CD4-positive, alpha-beta T cell treated with Interleukin-17A for 1 hour (primary cell): ENCODE measurements at regions not wholly inside any gene's neighbourhood (a gene's known extent, or its start where the extent isn't known, plus 50 kb on each side); places are given as distances from the start of the nearest gene placed in this dataset.
"Not testable (repeated sequence)": the region's sequence is repeated elsewhere in the genome, so short reads cannot be mapped to it uniquely, and the experiment has no call there.

ENCODE experiments used
- DNase-seq: peaks from one replicate; pipeline ENCODE4 v3.0.0-alpha.2; 2020

DNA sequence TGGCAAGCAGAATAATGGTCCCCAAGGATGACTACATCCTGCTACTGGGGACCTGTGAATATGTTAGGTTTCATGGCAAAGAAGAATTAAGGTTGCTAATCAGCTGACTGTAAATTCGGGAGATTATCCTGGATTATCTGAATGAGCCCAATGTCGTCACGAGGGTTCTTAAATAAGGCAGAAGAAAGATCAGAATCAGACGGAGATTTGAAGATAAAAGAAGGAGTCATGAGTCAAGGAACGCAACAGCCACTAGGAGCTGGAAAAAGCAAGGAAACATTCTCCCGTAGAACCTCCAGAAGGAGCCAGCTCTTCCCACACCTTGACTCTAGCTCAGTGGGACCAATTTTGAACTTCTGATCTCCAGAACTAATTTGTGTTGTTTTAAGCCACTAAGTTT lies 82.9 kb upstream of the APBB1IP start:
- DNase-seq: no peak

DNA sequence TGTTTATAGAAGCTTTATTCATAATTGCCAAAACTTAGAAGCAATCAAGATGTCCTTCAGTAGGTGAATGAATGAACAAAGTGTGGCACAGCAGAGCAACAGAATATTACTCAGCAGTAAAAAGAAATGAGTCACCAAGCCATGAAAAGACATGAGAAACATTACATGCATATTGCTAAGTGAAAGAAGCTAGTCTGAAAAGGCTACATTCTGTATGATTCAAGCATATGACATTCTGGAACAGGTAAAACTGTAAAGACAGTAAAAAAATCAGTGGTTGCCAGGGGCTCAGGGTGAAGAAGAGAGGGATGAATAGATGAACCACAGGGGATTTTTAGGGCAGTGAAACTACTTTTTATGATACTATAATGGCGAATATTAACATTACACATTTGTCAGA lies 80.9 kb upstream of the APBB1IP start:
- no peak for DNase-seq

DNA sequence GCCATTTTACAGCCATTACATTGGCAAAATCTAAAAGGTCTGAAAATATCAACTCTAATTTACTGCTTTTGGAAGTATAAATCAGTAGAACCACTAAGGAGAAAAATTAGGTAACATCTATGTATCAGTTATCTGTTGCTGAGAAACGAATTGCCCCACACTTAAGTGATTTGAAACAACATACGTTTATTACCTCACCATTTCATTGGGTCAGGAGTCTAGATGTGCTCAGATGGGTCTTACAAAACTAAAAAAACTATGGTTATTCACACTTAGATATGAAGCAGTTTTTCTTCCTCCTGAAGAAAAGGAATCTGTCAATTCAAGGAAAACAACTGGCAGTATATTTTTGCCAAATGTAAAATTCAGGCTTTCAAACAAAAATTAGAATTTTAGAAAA lies 80.1 kb upstream of the APBB1IP start:
- DNase-seq: no peak

DNA sequence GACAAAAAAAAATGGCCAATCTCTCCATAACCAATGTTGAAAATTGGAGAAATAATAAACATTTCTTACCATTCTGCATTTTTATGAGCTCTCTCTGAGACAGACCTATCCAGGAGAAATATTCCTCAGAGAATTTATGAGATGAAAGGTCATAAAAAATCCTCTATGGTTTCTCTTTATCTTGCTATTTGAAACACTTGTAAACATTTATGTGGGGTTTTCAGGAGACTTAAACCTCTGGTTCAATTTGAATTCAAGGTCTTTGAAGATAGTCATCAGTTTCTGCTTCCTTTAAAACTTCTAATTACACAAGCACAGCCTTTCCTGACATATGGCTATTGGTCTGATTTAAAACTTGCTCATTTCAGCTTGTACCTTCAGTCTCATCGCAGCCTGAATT lies 78.5 kb upstream of the APBB1IP start:
- no peak for DNase-seq

DNA sequence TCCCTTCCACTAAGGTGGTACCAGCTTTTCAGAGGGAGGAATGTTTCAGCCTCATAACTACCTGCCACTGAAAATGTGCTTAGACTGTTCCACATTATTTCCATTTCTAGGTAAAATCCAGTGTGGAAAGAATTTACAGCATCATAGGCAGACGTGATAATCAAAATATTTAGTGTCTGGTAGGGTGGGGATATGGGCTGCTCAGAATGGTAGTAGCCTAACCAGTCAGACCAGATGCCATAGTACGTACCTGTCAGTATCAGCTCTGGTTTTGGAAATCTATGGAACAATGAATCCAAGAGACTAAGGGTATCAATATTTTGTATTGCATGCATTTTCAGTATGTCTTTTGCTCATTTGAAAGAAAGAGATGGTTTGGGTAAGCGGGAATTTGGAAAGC lies 76.8 kb upstream of the APBB1IP start:
- no peak for DNase-seq

DNA sequence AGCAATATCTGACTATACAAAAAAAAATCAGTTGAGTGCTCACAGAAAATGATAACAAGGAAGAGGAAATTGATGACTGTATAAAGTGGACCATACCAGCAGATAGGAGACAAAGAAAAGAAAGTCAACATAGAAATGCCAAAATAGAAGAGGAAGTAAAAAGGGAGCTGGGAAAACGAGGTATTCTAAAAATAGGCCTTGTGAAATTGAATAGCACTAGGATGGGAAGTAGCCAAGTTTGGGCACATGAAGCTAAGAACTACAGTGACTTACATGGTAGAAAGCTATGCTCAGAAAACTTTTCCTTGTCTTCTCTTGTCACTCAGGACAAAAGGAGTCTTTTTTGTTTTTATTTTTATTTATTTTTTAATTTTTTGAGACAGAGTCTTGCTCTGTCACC lies 76.2 kb upstream of the APBB1IP start:
- DNase-seq: no peak

DNA sequence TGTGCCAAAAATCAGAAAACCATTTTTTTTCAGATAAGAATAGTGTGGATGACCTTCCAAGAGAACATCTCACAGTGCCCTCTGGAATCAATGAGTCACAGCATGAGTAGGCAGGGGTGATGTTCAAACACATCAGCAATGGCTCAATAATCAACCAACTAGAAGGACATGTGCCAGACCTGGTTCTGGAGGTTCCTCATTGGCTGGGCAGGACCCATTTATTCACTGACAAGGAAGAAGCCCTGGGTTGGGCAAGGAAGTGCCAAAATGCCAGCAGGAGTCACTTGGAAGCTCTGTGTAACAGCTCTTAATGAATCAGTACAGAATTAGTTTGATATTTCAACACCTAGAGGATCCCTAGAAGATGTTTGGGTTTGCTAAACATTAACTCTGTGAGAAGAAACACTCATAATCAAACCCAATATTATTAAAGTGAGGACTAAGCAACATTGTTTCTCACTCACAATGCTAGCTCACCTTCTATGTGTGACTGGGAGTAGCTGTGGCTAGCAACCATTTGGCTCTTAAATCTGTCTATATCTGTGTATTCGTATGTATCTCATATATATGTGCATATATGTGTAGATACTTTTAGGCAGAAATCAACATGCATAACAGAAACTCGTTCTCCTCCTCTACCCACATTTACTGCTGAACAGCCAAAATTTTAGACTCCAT lies 72.3 kb upstream of the APBB1IP start:
- no peak for DNase-seq

DNA sequence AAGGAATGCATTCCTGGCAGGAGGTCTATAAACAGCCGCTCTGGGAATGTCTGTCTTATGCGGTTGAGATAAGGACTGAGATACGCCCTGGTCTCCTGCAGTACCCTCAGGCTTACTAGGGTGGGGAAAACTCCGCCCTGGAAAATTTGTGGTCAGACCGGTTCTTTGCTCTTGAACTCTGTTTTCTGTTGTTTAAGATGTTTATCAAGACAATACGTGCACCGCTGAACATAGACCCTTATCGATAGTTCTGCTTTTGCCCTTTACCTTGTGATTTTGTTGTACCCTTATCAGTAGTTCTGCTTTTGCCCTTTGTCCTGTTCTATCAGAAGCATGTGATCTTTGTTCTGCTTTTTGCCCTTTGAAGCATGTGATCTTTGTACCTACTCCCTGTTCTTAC lies 71.1 kb upstream of the APBB1IP start:
- DNase-seq: not testable (repeated sequence)

DNA sequence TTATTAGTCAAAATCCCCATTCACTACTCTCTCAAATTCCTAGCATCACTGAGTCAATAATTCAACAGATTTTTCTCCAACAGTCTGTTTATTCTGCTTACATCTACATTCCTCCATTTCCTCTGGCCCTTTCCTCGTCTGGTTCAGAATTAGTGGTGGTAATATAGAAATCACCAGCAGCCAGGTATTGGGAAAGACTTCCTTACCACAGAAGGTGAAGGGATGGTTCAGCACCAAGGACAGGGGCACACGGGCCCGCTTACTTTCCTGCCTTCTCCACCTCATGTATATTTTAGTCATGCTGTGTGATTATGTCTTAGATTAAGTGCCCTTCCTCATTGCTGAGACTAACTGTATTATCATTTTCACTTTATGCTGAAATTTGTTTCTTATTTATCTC lies 70.4 kb upstream of the APBB1IP start:
- DNase-seq: peak; percentile 7

DNA sequence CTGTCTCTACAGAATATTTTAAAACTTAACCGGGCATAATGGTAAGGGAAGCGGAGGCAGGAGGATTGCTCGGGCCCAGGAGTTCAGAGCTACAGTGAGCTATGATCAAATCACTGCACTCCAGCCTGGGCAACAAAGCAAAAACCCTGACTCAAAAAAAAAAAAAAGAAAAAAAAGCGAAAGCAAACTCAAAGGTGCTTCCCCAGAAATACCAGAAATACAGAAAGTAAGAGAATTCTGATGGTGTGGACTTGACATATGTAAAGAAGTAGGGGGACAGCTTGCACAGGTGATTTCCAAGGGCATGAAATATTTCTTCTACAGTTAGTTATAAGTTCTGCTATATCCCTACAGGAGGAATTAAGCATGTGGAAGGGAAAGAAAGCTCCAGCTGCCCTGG lies 69.7 kb upstream of the APBB1IP start:
- DNase-seq: no peak

DNA sequence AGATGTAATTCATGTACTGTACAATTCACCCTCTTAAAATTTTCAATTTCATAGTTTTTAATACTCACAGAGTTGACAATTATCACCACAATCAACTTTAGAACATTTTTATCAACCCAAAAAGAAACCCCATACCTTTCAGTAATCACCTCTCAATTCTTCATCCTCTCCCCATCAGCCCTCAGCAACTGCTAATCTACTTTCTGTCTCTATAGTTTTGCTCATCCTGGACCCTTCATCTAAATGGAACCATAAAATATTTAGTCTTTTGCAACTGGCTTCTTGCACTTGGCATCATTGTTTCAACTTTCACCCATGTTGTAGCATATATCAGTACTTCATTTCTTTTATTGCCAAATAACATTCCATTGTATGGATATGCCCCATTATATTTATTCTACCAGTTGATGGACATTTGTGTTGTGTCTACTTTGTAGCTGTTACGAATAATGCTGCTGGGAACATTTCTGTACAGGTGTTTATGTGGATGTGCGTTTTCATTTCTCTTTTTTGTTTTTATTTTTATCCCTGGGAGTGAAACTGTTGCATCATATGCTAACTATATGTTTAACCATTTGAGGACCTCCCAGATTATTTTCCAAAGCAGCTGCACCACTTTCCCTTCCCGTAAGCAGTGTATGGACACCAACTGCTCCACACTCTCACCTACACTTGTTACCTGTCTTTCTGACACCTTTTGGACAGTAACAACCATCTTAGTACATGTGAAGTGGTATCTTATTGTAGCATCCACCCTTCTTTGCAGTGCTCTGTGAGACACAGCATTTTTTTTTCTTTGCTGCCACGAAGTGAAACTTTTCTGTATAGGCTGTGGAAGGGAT lies 65.4 kb upstream of the APBB1IP start:
- no peak for DNase-seq

DNA sequence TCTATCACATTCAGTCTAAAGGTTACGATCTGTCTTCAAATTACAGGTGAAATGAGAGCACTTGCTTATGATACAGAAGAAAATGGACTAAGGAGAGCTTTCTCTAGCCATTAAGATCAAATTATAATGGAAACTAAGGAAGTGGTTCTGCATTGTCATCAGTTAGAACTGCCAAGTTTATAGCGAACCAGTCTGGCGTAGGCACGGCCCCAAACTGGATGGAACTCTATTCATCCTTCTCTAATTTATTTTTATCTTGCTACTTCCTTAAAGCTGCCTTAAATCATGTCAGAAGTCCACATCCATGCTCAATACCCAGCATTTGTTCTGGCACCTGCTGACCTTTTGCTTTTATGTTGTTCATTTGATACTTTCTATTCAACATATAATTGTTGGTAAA lies 63.7 kb upstream of the APBB1IP start:
- no peak for DNase-seq

DNA sequence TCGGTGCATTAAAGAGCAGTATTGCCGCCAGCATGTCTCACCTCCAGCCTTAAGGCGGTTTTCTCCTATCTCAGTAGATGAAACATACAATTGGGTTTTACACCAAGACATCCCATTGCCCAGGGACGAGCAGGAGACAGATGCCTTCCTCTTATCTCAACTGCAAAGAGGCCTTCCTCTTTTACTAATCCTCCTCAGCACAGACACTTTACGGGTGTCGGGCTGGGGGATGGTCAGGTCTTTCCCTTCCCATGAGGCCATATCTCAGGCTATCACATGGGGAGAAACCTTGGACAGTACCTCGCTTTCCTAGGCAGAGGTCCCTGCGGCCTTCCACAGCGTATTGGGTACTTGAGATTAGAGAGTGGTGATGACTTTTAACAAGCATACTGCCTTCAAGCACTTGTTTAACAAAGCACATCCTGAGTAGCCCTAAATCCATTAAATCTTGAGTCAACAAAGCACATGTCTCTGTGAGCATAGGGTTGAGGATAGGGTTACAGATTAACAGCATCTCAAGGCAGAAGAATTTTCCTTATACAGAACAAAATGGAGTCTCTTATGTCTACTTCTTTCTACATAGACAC lies 60.8 kb upstream of the APBB1IP start:
- not testable (repeated sequence) for DNase-seq

DNA sequence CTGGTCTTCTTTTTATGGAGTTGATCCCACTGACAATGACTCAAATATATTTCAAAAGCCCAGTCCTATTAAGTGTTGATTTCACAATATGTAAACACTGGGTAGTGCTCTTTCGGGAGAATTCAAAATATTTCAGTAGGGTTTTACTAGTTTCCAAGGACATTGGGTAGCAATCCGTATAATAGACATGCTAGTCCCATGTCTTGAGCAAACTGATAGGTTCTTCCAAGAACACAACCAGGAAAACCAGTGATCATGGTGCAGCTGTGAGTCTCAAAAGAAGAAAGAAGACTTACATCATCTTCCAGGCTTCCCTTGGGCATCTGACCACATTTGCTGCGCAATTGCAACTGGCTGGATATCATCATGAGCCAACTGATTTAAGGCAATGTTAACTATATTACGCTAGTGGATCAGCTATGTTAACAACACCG lies 59.3 kb upstream of the APBB1IP start:
- DNase-seq: no peak

DNA sequence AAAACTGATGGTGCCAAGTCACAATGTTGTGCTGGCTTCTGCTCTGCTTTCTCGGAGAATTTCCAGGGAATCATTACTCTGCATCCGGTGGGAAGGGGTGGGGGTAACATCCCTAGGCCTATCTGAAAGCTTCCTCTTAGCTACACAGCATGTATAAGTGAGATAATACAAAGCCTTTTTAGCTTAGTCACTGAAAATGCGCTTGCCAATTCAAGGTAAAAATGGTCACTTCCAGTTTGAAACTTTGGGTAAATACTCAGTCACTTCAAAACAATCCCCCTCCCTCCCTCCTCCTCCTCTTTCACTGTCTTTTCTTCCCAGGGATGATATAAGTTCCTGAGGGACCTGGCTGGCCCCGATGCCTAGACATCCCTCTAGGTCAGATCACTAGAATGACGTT lies 57.3 kb upstream of the APBB1IP start:
- no peak for DNase-seq

DNA sequence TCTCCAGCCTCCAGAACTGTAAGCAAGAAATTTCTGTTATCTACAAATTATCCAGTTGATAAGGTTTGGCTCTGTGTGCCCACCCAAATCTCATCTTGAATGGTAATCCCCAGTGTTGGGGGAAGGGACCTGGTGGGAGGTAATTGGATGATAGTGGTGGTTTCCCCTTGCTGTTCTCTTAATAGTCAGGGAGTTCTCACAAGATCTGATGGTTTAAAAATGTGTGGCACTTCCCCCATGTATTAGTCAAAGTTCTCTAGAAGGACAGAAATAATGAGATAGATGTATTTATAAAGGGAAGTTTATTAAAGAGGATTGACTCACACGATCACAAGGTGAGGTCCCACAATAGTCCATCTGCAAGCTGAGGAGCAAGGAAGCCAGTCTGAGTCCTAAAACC lies 56.2 kb upstream of the APBB1IP start:
- DNase-seq: no peak

DNA sequence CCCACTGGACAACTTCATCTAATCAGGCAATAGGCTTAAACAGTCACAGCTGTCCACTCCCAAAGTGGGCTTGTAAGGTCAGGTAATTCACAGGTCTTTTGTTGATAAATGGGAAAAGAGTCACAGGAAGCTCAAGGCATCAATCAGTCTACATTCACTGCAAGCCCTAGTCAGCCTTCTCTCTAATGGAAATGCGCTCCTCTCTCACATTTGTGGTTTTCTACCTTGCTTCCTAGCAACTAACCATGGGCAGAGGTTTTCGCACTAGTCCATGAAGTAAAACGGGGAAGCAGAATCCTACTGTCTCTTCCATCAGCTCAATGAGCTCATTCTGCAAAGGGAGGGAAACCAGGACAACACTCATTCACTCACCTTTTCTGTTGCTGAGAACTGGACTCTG lies 53.5 kb upstream of the APBB1IP start:
- DNase-seq: no peak

DNA sequence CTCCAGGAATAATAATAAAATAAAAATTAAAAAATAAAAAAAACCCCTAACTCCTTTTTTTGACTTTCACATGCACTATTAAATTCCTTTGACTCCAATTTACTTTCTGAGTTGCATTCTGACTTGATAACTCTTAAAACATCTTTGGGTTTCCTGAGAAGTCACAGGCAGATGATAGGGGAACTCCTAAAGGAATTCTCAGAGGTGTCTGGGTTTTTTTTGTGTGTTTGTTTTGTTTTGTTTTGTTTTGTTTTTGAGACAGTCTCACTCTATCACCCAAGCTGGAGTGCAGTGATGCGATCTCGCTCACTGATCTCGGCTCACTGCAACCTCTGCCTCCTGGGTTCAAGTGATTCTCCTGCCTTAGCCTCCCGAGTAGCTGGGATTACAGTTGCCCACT lies 52.7 kb upstream of the APBB1IP start:
- DNase-seq: no peak

DNA sequence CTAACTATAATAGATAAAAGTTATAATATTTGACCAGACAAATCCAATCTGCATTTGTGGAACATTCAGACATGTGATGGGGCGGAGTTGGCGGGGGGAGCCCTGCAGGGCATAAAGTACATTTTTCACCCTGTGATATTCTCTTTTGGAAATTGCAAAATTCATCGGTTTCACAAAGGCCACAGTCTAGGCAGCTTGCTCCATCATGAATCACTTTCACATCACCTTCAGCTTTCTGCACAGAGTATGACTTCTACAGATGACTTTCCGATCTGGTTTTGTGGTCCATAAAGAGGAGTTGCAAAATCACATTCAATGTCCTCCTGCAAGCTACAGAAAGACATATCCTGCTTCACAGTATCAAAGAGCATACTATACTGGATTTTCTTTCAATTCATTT lies 51.4 kb upstream of the APBB1IP start:
- DNase-seq: no peak
